Fibroblast of pulmonary artery (primary cell): ENCODE measurements at regions not wholly inside any gene's neighbourhood (a gene's known extent, or its start where the extent isn't known, plus 50 kb on each side); places are given as distances from the start of the nearest gene placed in this dataset.
"Not testable (repeated sequence)": the region's sequence is repeated elsewhere in the genome, so short reads cannot be mapped to it uniquely, and the experiment has no call there.

Experiments
- DNase-seq: peaks from one replicate; pipeline ENCODE4 v3.0.0-alpha.2; 2010; ENCODE audit warnings: low read depth
- H3K4me3 ChIP-seq: replicated peaks from 2 replicates; pipeline ENCODE4 v1.5.1; 2011; ENCODE audit warnings: low read depth, mild to moderate bottlenecking, control low read depth, low read length, moderate library complexity
- TF ChIP-seq, protein P1 (sequence below): IDR thresholded peaks from 2 replicates; pipeline ENCODE4 v1.5.1; 2011; ENCODE audit warnings: mild to moderate bottlenecking, control low read depth, low read length, inconsistent platforms; ENCODE audit errors: missing control alignments

DNA sequence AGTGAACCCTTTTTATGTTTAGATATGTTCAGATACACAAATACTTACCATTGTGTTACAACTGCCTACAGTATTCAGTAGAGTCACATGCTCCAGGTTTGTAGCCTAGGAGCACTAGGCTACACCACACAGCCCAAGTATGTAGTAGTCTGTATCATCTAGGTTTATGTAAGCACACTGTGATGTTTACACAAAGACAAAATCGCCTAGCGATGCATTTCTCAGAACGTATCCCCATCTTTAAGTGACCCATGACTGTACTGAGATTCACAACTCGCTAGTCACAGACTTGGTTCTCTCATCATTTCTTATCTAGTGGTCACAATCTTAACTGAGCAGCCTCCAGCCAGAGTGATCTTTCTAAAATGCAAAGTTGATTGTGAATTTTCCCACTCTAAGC is 119.2 kb downstream of the RASSF10 start:
- no peak for DNase-seq
- TF ChIP-seq, protein P1, sequence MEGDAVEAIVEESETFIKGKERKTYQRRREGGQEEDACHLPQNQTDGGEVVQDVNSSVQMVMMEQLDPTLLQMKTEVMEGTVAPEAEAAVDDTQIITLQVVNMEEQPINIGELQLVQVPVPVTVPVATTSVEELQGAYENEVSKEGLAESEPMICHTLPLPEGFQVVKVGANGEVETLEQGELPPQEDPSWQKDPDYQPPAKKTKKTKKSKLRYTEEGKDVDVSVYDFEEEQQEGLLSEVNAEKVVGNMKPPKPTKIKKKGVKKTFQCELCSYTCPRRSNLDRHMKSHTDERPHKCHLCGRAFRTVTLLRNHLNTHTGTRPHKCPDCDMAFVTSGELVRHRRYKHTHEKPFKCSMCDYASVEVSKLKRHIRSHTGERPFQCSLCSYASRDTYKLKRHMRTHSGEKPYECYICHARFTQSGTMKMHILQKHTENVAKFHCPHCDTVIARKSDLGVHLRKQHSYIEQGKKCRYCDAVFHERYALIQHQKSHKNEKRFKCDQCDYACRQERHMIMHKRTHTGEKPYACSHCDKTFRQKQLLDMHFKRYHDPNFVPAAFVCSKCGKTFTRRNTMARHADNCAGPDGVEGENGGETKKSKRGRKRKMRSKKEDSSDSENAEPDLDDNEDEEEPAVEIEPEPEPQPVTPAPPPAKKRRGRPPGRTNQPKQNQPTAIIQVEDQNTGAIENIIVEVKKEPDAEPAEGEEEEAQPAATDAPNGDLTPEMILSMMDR = no peak
- no peak overlapping the region for H3K4me3 ChIP-seq

DNA sequence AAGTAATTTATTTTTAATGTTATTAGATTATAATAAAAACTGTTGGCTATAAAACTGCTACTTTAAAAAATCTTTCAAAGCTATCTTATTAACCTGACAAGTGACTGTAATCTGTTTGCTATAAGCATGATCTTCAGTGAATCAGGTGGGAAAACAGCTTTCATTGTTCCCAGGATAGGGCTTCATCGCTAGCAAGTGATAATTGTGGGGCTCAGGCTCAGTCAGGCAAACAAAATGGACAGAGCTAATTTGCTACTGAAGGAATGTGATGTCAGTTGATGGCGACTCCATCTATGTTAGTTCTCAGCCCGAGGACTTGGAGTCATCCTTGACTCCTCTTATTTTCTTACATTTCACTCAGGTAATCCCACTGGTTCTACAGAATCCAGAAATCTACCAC is 125.0 kb downstream of the RASSF10 start:
- H3K4me3 ChIP-seq = no peak overlapping the region
- TF ChIP-seq, protein P1 = no peak
- DNase-seq = no peak

DNA sequence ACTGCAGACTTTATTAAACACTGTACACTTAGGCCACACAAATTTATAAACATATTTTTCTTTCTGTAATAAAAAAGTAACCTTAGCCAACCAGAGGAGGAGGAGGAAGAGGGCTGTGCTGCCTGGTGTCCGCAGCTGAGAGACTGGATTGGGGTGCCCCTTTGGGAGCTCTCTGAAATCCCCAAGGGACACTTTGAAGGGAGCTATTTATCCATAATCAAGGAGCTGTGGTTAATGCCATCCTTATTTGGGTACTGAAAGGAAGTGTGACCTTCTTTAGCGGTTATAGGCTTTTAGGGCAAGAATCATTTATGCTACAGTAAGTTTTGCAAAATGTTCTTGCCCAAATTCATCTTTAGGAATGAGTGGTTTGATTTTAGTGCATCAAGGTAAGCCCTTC is 125.8 kb downstream of the RASSF10 start:
- TF ChIP-seq, protein P1 = no peak
- DNase-seq = no peak
- H3K4me3 ChIP-seq = no peak overlapping the region

DNA sequence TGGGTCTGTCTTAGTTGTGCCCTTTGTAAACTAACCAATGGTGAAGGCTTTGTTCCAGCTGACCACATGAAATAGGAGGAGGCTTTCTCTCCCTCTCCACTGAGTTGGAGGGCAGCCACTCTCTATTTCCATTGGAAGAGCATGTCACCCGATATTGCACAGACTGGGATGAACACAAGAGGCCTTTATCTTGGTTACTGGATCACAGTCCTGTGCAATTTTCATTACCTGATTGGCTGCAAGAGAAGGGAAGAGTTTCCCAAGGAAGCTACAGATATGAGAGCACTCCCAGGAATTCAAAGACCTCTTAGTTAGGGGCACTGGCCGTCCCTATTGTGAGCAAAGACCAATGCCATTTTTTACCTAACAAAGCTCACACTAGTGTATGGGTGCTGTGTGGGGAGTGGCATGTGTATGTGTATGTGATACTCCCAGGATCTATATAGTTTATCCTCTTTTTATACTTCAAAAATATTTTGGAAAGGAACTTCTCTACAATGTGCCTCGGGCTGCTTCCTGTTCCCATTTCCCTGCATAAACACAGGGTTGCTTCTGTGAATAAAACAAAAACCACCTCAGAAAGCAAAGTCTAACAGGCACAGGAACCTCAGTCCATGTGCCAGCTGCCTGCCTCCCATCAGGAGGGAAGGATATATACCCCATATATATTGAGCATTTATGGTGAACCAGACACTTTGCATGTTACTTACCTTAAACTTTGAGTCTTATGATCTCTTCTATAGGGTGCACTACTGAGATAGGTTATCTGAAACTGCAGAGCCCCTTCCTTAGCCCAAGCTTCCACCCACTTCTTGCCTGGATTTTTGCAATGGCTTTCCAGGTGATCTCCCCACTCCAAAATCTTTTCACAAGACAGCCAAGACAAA is 126.5 kb downstream of the RASSF10 start:
- TF ChIP-seq, protein P1 = no peak
- no peak overlapping the region for H3K4me3 ChIP-seq
- peak; percentile 71 for DNase-seq

DNA sequence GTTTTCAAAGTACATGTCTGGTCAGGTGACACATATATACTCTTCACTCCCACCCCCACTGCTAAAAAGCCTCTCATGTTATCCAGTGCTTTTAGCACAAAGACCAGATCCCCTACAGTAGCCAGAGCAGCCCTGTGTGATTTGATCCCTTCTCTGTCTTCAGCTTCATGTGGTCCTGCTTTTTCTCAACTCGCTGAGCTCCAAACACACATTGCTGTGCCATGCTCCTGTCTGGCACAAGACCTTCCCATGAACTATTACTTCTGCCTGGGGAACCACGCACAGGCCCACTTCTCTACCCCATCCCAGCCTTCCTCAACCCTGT is 127.1 kb downstream of the RASSF10 start:
- DNase-seq = no peak
- TF ChIP-seq, protein P1 = no peak
- H3K4me3 ChIP-seq = no peak overlapping the region

DNA sequence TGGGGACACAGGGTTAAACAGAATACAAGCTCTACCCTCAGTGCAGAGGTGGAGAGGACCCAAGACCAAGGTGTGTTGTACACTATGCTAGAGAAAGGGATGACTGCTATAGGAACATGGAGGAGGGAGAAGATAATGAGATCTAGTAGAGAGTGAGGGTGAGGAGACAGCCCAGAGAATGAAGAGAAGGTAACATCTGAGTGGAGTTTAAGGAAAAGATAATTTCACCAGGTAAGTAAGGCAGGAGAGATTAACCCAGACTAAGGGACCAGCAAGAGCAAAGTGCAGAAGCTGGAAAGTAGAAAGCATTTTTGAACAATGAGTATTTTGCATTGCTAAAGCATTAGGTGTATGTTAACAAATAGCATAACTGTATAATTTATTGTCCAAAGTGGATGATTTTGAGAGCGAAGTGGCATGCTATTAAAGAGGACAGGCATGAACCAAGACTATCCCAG is 128.8 kb downstream of the RASSF10 start:
- TF ChIP-seq, protein P1 = no peak
- DNase-seq = no peak
- H3K4me3 ChIP-seq = no peak overlapping the region

DNA sequence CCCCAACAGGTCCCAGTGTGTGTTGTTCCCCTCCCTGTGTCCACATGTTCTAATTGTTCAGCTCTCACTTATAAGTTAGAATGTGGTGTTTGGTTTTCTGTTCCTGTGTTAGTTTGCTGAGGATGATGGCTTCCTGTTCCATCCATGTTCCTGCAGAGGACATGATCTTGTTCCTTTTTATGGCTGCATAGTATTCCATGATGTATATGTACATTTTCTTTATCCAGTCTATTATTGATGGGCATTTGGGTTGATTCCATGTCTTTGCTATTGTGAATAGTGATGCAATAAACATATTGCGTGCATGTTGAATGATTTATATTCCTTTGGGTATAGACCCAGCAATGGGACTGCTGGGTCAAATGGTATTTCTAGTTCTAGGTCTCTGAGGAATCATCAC is 130.0 kb downstream of the RASSF10 start:
- H3K4me3 ChIP-seq, DNase-seq: not testable (repeated sequence)
